Trophoblast cell (in vitro differentiated cells and primary cell): ENCODE measurements at regions not wholly inside any gene's neighbourhood (a gene's known extent, or its start where the extent isn't known, plus 50 kb on each side); places are given as distances from the start of the nearest gene placed in this dataset.

ENCODE experiments used
- DNase-seq, 2 donors: peaks; one replicate each; pipeline ENCODE4 v3.0.0-alpha.2; 2016
- H2AFZ ChIP-seq: 2 replicates; pipeline ENCODE4 v1.6.1; 2013; ENCODE audit warnings: low read length, moderate library complexity, mild to moderate bottlenecking; ENCODE audit not compliant: insufficient read depth, poor library complexity
- H2AK5ac ChIP-seq: 2 replicates; pipeline ENCODE4 v1.6.1; 2013; ENCODE audit warnings: mild to moderate bottlenecking, low read length
- H2BK120ac ChIP-seq: 2 replicates; pipeline ENCODE4 v1.6.1; 2013; ENCODE audit warnings: low read length, mild to moderate bottlenecking, moderate library complexity; ENCODE audit not compliant: insufficient read depth, poor library complexity
- H2BK12ac ChIP-seq: 2 replicates; pipeline ENCODE4 v1.6.1; 2013; ENCODE audit warnings: mild to moderate bottlenecking, low read length, moderate library complexity
- H2BK5ac ChIP-seq: 2 replicates; pipeline ENCODE4 v1.6.1; 2013; ENCODE audit warnings: low read length, low read depth, moderate library complexity, mild to moderate bottlenecking; ENCODE audit not compliant: poor library complexity
- H3K14ac ChIP-seq: 2 replicates; pipeline ENCODE4 v1.6.1; 2013; ENCODE audit warnings: mild to moderate bottlenecking, low read length
- H3K18ac ChIP-seq: 2 replicates; pipeline ENCODE4 v1.6.1; 2013; ENCODE audit warnings: mild to moderate bottlenecking, low read length
- H3K23ac ChIP-seq: 2 replicates; pipeline ENCODE4 v1.6.1; 2013; ENCODE audit warnings: low read length
- H3K27ac ChIP-seq: 2 replicates; pipeline ENCODE4 v1.5.1; 2013; ENCODE audit warnings: low read depth, mild to moderate bottlenecking, inconsistent platforms, low read length, moderate library complexity
- H3K27me3 ChIP-seq: 2 replicates; pipeline ENCODE4 v1.6.1; 2013; ENCODE audit warnings: inconsistent platforms, mild to moderate bottlenecking, low read length, moderate library complexity; ENCODE audit not compliant: insufficient read depth
- H3K36me3 ChIP-seq, 2 experiments: 1 replicate in 1 of 2; 2 replicates in 1 of 2; pipeline ENCODE4 v1.6.1; 2013; ENCODE audit warnings: low read length in 2 of 2, mild to moderate bottlenecking in 2 of 2, moderate library complexity in 1 of 2; ENCODE audit not compliant: insufficient read depth in 2 of 2, control insufficient read depth in 1 of 2
- H3K4ac ChIP-seq: 2 replicates; pipeline ENCODE4 v1.6.1; 2013; ENCODE audit warnings: low read depth, mild to moderate bottlenecking, low read length, moderate library complexity
- H3K4me1 ChIP-seq, 2 experiments: 1 replicate in 1 of 2; 2 replicates in 1 of 2; pipeline ENCODE4 v1.6.1; 2013; ENCODE audit warnings: low read length in 2 of 2, mild to moderate bottlenecking in 2 of 2, moderate library complexity in 1 of 2; ENCODE audit not compliant: insufficient read depth in 2 of 2, control insufficient read depth in 1 of 2
- H3K4me2 ChIP-seq: 2 replicates; pipeline ENCODE4 v1.6.1; 2013; ENCODE audit warnings: inconsistent platforms, mild to moderate bottlenecking, low read length, moderate library complexity
- H3K4me3 ChIP-seq: 2 replicates; pipeline ENCODE4 v1.5.1; 2013; ENCODE audit warnings: mild to moderate bottlenecking, low read depth, low read length, inconsistent platforms
- H3K79me1 ChIP-seq: one replicate; pipeline ENCODE4 v1.6.1; 2013; ENCODE audit warnings: low read length
- H3K79me2 ChIP-seq: 2 replicates; pipeline ENCODE4 v1.6.1; 2013; ENCODE audit warnings: low read length, mild to moderate bottlenecking; ENCODE audit not compliant: control insufficient read depth, insufficient read depth, poor library complexity
- H3K9ac ChIP-seq: 2 replicates; pipeline ENCODE4 v1.6.1; 2013; ENCODE audit warnings: mild to moderate bottlenecking, low read length
- H3K9me3 ChIP-seq: 2 replicates; pipeline ENCODE4 v1.6.1; 2013; ENCODE audit warnings: low read depth, mild to moderate bottlenecking, control low read depth, inconsistent platforms, low read length; ENCODE audit not compliant: insufficient read depth
- H4K12ac ChIP-seq: 2 replicates; pipeline ENCODE4 v1.6.1; 2013; ENCODE audit warnings: low read depth, mild to moderate bottlenecking, low read length, moderate library complexity
- H4K8ac ChIP-seq: 2 replicates; pipeline ENCODE4 v1.6.1; 2013; ENCODE audit warnings: low read depth, mild to moderate bottlenecking, low read length, moderate library complexity
- H4K91ac ChIP-seq: one replicate; pipeline ENCODE4 v1.6.1; 2013; ENCODE audit warnings: low read depth, mild to moderate bottlenecking, low read length, moderate library complexity
- WGBS: extraction: QIAGEN DNeasy Blood & Tissue Kit; methylation state at CpG from one replicate; pipeline ENCODE4 v1.1.7; 2013; ENCODE audit warnings: missing lambda C conversion rate; ENCODE audit not compliant: insufficient read length, insufficient coverage; ENCODE audit errors: extremely low coverage; 5-methylcytosine and 5-hydroxymethylcytosine counted together

- Histone ChIP-seq H3K27me3 (no peaks in the 10 kb centered on the region), H3K4ac (no peak overlapping the region), H3K36me3 (no peaks in the 10 kb centered on the region), H4K8ac (no peak overlapping the region), H2AFZ (no peak overlapping the region), H3K9ac (no peak overlapping the region), H3K23ac (no peak overlapping the region), H2BK120ac (no peak overlapping the region), H4K91ac (no peak overlapping the region), H3K9me3 (no peaks in the 10 kb centered on the region), H3K14ac (no peak overlapping the region), H3K27ac (no peak overlapping the region), H3K18ac (no peak overlapping the region), H3K4me2 (no peak overlapping the region), H3K79me2 (no peaks in the 10 kb centered on the region), H3K79me1 (peaks cover 2% of the 10 kb centered on the region), H2AK5ac (no peak overlapping the region), H4K12ac (no peak overlapping the region), H2BK5ac (no peak overlapping the region), H2BK12ac (no peak overlapping the region), H3K4me1 (peaks cover 0 to 3% of the 10 kb centered on the region in 2 experiments), H3K4me3 (no peak overlapping the region)
- WGBS, result no CpG with 5 or more reads among the region's 4 CpGs
- peak; percentile 49 to 93 for DNase-seq
These were observed 54.0 kb upstream of the ATP2B1 start for GRCh38 chr12:89762498-89763170.

GRCh38 chr12:89760783-89761182 is 52.1 kb upstream of the ATP2B1 start:
- WGBS, result no CpG with 5 or more reads among the region's 2 CpGs
- H3K79me1 ChIP-seq, result peaks cover 4% of the 10 kb centered on the region
- no peak overlapping the region for H4K8ac ChIP-seq
- H3K9me3 ChIP-seq, result no peaks in the 10 kb centered on the region
- H2AFZ ChIP-seq, result no peak overlapping the region
- H3K4me2 ChIP-seq, result no peak overlapping the region
- peaks cover 0 to 4% of the 10 kb centered on the region in 2 experiments for H3K4me1 ChIP-seq
- H2BK12ac ChIP-seq, result no peak overlapping the region
- H3K27me3 ChIP-seq, result no peaks in the 10 kb centered on the region
- no peak overlapping the region for H3K4me3 ChIP-seq
- no peak overlapping the region for H2BK120ac ChIP-seq
- DNase-seq, result no peak
- no peak overlapping the region for H3K14ac ChIP-seq
- H2BK5ac ChIP-seq, result no peak overlapping the region
- no peak overlapping the region for H3K23ac ChIP-seq
- no peaks in the 10 kb centered on the region for H3K36me3 ChIP-seq
- no peak overlapping the region for H3K4ac ChIP-seq
- H2AK5ac ChIP-seq, result no peak overlapping the region
- no peak overlapping the region for H4K91ac ChIP-seq
- no peak overlapping the region for H3K27ac ChIP-seq
- H4K12ac ChIP-seq, result no peak overlapping the region
- H3K9ac ChIP-seq, result no peak overlapping the region
- no peak overlapping the region for H3K18ac ChIP-seq
- no peaks in the 10 kb centered on the region for H3K79me2 ChIP-seq
